Ishikawa (cell line): ENCODE measurements at regions not wholly inside any gene's neighbourhood (a gene's known extent, or its start where the extent isn't known, plus 50 kb on each side); places are given as distances from the start of the nearest gene placed in this dataset.

Experiments
- CEBPB ChIP-seq: IDR thresholded peaks from 2 replicates; pipeline ENCODE4 v1.6.1; 2012
- CREB1 ChIP-seq: IDR thresholded peaks from 2 replicates; pipeline ENCODE4 v1.6.1; 2012; ENCODE audit warnings: low read depth
- EGR1 ChIP-seq: IDR thresholded peaks from 2 replicates; pipeline ENCODE4 v1.6.1; 2012
- EP300 ChIP-seq: IDR thresholded peaks from 2 replicates; pipeline ENCODE4 v1.6.1; 2012; ENCODE audit warnings: borderline replicate concordance
- FOXM1 ChIP-seq: IDR thresholded peaks from 2 replicates; pipeline ENCODE4 v1.6.1; 2012; ENCODE audit warnings: low read depth, borderline replicate concordance
- NFIC ChIP-seq: IDR thresholded peaks from 2 replicates; pipeline ENCODE4 v1.6.1; 2012
- RAD21 ChIP-seq: IDR thresholded peaks from 2 replicates; pipeline ENCODE4 v1.6.1; 2012; ENCODE audit warnings: low read depth
- REST ChIP-seq: IDR thresholded peaks from 2 replicates; pipeline ENCODE4 v1.6.1; 2012; ENCODE audit warnings: low read depth, mild to moderate bottlenecking
- TAF1 ChIP-seq: IDR thresholded peaks from 2 replicates; pipeline ENCODE4 v1.6.1; 2012; ENCODE audit warnings: low read depth, mild to moderate bottlenecking
- TCF12 ChIP-seq: IDR thresholded peaks from 2 replicates; pipeline ENCODE4 v1.6.1; 2012; ENCODE audit warnings: low read depth
- TEAD4 ChIP-seq: IDR thresholded peaks from 2 replicates; pipeline ENCODE4 v1.6.1; 2012
- YY1 ChIP-seq: IDR thresholded peaks from 2 replicates; pipeline ENCODE4 v1.6.1; 2012; ENCODE audit warnings: low read depth
- ZBTB7A ChIP-seq: IDR thresholded peaks from 2 replicates; pipeline ENCODE4 v1.6.1; 2012; ENCODE audit warnings: low read depth
- TF ChIP-seq, protein P1 (sequence below): IDR thresholded peaks from 2 replicates; pipeline ENCODE4 v1.6.1; 2012
- TF ChIP-seq, protein P2 (sequence below): IDR thresholded peaks from 2 replicates; pipeline ENCODE4 v1.6.1; 2012

DNA sequence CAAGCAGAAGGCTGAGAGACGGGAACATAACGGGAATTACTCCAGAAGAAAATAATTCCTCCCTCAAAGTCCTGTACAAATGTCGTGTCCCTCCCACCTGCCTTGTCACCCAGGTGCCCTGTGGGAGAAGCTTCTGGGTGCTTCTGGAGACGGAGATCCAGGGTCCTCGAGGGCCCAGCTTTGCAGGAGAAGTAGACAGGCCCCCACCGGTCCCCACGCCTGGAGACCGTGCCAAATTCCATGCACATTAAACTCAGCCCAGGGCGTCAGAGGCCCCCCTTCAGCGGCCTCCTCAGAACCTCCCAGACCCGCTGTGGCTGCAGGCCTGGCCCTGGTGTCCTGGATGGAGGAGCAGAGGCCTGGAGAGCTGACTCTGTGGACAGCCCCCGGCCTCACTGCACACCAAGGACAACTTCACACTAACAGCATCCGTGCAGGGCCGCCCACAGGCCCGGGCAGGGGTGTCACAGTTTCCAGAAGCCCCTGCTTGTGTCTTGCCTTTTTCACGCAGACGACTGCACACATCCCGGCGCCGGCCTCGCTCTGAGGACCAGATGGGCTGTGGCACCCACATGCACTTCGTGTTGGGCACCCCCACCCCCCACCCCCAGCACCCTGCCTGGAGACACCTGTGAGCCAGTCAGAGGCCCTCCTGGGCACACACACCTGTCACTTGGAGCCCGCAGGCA is 734.3 kb downstream of the BRD1 start:
- TF ChIP-seq ZBTB7A (no peak), YY1 (no peak), RAD21 (no peak), REST (no peak), EP300 (no peak), CREB1 (no peak), CEBPB (no peak), EGR1 (no peak)
- TF ChIP-seq, protein P1, sequence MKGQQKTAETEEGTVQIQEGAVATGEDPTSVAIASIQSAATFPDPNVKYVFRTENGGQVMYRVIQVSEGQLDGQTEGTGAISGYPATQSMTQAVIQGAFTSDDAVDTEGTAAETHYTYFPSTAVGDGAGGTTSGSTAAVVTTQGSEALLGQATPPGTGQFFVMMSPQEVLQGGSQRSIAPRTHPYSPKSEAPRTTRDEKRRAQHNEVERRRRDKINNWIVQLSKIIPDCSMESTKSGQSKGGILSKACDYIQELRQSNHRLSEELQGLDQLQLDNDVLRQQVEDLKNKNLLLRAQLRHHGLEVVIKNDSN, result no peak

GRCh38 chr22:49092716-49093115 is 735.0 kb downstream of the BRD1 start:
- no peak for TF ChIP-seq TAF1
- TF ChIP-seq CREB1, result no peak
- no peak for TF ChIP-seq NFIC
- TF ChIP-seq EP300, result no peak
- no peak for TF ChIP-seq EGR1
- TF ChIP-seq TEAD4, result no peak
- no peak for TF ChIP-seq RAD21
- TF ChIP-seq YY1, result no peak
- no peak for TF ChIP-seq TCF12
- no peak for TF ChIP-seq CEBPB
- TF ChIP-seq, protein P1, result no peak
- TF ChIP-seq REST, result no peak
- no peak for TF ChIP-seq ZBTB7A
- TF ChIP-seq, protein P2, sequence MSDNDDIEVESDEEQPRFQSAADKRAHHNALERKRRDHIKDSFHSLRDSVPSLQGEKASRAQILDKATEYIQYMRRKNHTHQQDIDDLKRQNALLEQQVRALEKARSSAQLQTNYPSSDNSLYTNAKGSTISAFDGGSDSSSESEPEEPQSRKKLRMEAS, result no peak
- no peak for TF ChIP-seq FOXM1

- TF ChIP-seq TAF1, result no peak
- TF ChIP-seq EP300, result no peak
- no peak for TF ChIP-seq CREB1
- TF ChIP-seq CEBPB, result no peak
- TF ChIP-seq NFIC, result no peak
- no peak for TF ChIP-seq TCF12
Measured at GRCh38 chr22:49091917-49092545, 735.6 kb downstream of the BRD1 start.

GRCh38 chr22:49091451-49091850 is 736.2 kb downstream of the BRD1 start:
- TF ChIP-seq FOXM1 (no peak), RAD21 (no peak), TCF12 (no peak), EP300 (no peak), TEAD4 (no peak), YY1 (no peak), TAF1 (no peak), EGR1 (no peak)
- TF ChIP-seq, protein P1, result no peak

DNA sequence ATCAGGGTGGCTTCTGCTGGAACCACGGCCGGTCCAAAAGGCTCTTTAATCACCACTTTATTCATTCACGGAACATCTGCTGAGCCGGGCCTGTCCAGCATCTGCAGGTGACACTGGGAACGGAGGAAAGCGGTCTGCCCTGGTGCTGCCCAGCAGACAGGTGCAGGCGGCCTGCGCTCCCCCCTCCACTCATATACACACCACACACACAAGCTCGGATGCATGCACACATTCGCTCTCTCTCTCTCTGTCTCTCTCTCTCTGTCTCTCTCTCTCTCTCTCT is 736.9 kb downstream of the BRD1 start:
- TF ChIP-seq RAD21 (no peak), REST (no peak), FOXM1 (no peak), EP300 (no peak), CREB1 (no peak), TCF12 (no peak), TAF1 (no peak), TEAD4 (no peak), EGR1 (no peak), CEBPB (no peak), ZBTB7A (no peak), NFIC (no peak)
- TF ChIP-seq, protein P2, result no peak
